ENCODE measurements at regions not wholly inside any gene's neighbourhood (a gene's known extent, or its start where the extent isn't known, plus 50 kb on each side); places are given as distances from the start of the nearest gene placed in this dataset.

GRCh38 chr2:241948901-241949735 is 79.6 kb downstream of the RTP5 start:
- H4K5ac ChIP-seq (ENCODE audit: insufficient read length, low read depth, low read length), result no peak overlapping the region
- H3K56ac ChIP-seq (replicated peaks; ENCODE audit: insufficient read length, low read depth, low read length), result no peak overlapping the region
- CTCF ChIA-PET (ENCODE audit: partially characterized antibody), result interaction anchor here (0.8 to 1.1 kb wide), 2 partner anchors 10 to 26 kb away, joined by 3 read pairs; no protein-coding TSS in a partner anchor
- H4K91ac ChIP-seq (replicated peaks; ENCODE audit: insufficient read length, low read length), result no peak overlapping the region
- DNase-seq (ENCODE audit: low read depth in 1 of 2, low spot score in 2 of 2) (no peak), FAIRE-seq (no peak)
- peaks cover 10% of the 10 kb centered on the region; the same call in 1 of the 2 replicates for H3K23me2 ChIP-seq (ENCODE audit: low read depth, low read length)
- no peak overlapping the region for H3K14ac ChIP-seq (ENCODE audit: insufficient read length)
- no peak overlapping the region for H2BK12ac ChIP-seq (ENCODE audit: low read depth, low read length)
- no peak overlapping the region for H3K18ac ChIP-seq (ENCODE audit: extremely low read depth, low read length)
- no peak overlapping the region for H2BK15ac ChIP-seq (ENCODE audit: low read length)
- H2BK120ac ChIP-seq (replicated peaks; ENCODE audit: low read depth, low read length), result no peak overlapping the region
- WGBS, 2 experiments (ENCODE audit: extremely low coverage in 1 of 2, insufficient coverage in 1 of 2, insufficient read length in 1 of 2, insufficient replicate concordance in 2 of 2, low coverage in 1 of 2, low lambda C conversion rate in 2 of 2, missing lambda C conversion rate in 1 of 2), result 85% methylated on average over 28 of the region's 31 CpGs; no CpG with 5 or more reads in 1 of the 2 experiments
- 0 out of 2 replicates have a peak overlapping the region, but pooled peaks have one; percentile 0 for H2BK5ac ChIP-seq (ENCODE audit: low read depth, low read length)
- peaks cover 0 to 12% (median 3%) of the 10 kb centered on the region in 4 experiments; a peak in 3 of 7 replicates for H3K4me1 ChIP-seq (replicated peaks in 1 of 4; ENCODE audit: control insufficient read depth in 3 of 4, insufficient read depth in 4 of 4, low read length in 3 of 4)
- H3K4ac ChIP-seq (replicated peaks; ENCODE audit: insufficient read length, low read depth, low read length), result no peak overlapping the region
- H2BK20ac ChIP-seq (ENCODE audit: low read length), result no peak overlapping the region
- no peak overlapping the region for H4K8ac ChIP-seq (ENCODE audit: extremely low read depth, insufficient read depth, low read length)
- no peak overlapping the region for H3K9ac ChIP-seq (replicated peaks in 1 of 4; ENCODE audit: extremely low read depth in 1 of 4, low read depth in 3 of 4, low read length in 3 of 4)
- H3K4me3 ChIP-seq (ENCODE audit: extremely low read depth in 1 of 4, insufficient read depth in 2 of 4, low read depth in 3 of 4, low read length in 4 of 4), result no peak overlapping the region
- no peak overlapping the region for H3K4me2 ChIP-seq (ENCODE audit: insufficient read depth in 1 of 2, low read depth in 2 of 2, low read length in 2 of 2)
- H3K36me3 ChIP-seq (ENCODE audit: control insufficient read depth in 2 of 4, insufficient read depth in 4 of 4, low read length in 3 of 4), result no peaks in the 10 kb centered on the region
- no peaks in the 10 kb centered on the region; a peak in 1 of 4 replicates for H3K9me3 ChIP-seq (ENCODE audit: insufficient read depth in 2 of 2, low read depth in 1 of 2, low read length in 1 of 2)
- H4K20me1 ChIP-seq (replicated peaks in 1 of 2; ENCODE audit: control insufficient read depth in 1 of 2, insufficient read depth in 2 of 2, low read length in 2 of 2), result peaks cover 2 to 23% of the 10 kb centered on the region in 2 experiments
- no peak overlapping the region for H2AFZ ChIP-seq (ENCODE audit: low read length)
- POLR2A ChIA-PET (ENCODE audit: partially characterized antibody), result no interaction called here
- no peaks in the 10 kb centered on the region for H3K79me1 ChIP-seq (ENCODE audit: low read depth, low read length)
- no peak overlapping the region for H3K23ac ChIP-seq (ENCODE audit: insufficient read length)
- no peak overlapping the region for H3K27ac ChIP-seq (ENCODE audit: low read depth, low read length)
- no peaks in the 10 kb centered on the region; a peak in 1 of 4 replicates for H3K79me2 ChIP-seq (ENCODE audit: control insufficient read depth in 1 of 2, insufficient read depth in 2 of 2, low read length in 2 of 2)
- H3K27me3 ChIP-seq (replicated peaks in 1 of 4; ENCODE audit: control insufficient read depth in 3 of 4, extremely low read depth in 1 of 4, insufficient read depth in 3 of 4, low read length in 3 of 4), result peaks cover 0 to 19% (median 8%) of the 10 kb centered on the region in 4 experiments; a peak in 5 of 7 replicates
- no peak overlapping the region for H2AK5ac ChIP-seq (ENCODE audit: low read depth, low read length)
- TF ChIP-seq NANOG (IDR thresholded peaks at IDR 0.05; ENCODE audit: insufficient read depth, low read depth, low read length, poor library complexity, severe bottlenecking) (no peak), ATF2 (IDR thresholded peaks at IDR 0.05; ENCODE audit: low read length) (no peak), ZNF274 (IDR thresholded peaks at IDR 0.05; ENCODE audit: borderline replicate concordance, extremely low read depth, low read length) (no peak), TCF12 (IDR thresholded peaks at IDR 0.05; ENCODE audit: low read depth, low read length) (no peak), KDM4A (IDR thresholded peaks at IDR 0.05; ENCODE audit: low read depth, low read length, severe bottlenecking) (no peak), EZH2 (IDR thresholded peaks at IDR 0.05; ENCODE audit: low read depth, low read length, severe bottlenecking) (no peak), GTF2F1 (IDR thresholded peaks at IDR 0.05; ENCODE audit: borderline replicate concordance, low read depth, low read length) (no peak), EGR1 (IDR thresholded peaks at IDR 0.05; ENCODE audit: borderline replicate concordance, low read depth, low read length) (no peak), POU5F1 (IDR thresholded peaks at IDR 0.05; ENCODE audit: low read depth, low read length) (no peak), BCL11A (IDR thresholded peaks at IDR 0.05; ENCODE audit: low read depth in 2 of 2, low read length in 2 of 2) (no peak)

Data from H1 (cell line).